A549 (cell line): ENCODE measurements at regions not wholly inside any gene's neighbourhood (a gene's known extent, or its start where the extent isn't known, plus 50 kb on each side); places are given as distances from the start of the nearest gene placed in this dataset.

ENCODE experiments used
- EP300 ChIP-seq, 2 experiments: fragments of >200 bp; sonication (Bioruptor Twin); formaldehyde crosslinking; IDR thresholded peaks; 2 replicates in 1 of 2; 3 replicates in 1 of 2; pipeline ENCODE4 v1.6.1; 2016 to 2017
- KDM1A ChIP-seq: fragments of 200-600 bp; sonication (generic); IDR thresholded peaks from 2 replicates; pipeline ENCODE4 v1.6.1; 2016; ENCODE audit warnings: low read depth, mild to moderate bottlenecking
- MYC ChIP-seq: IDR thresholded peaks from 2 replicates; pipeline ENCODE4 v1.6.1; 2012; ENCODE audit warnings: mild to moderate bottlenecking, inconsistent platforms, low read length, improper control_type of control experiment, borderline replicate concordance
- PHF8 ChIP-seq: fragments of 200-600 bp; sonication (generic); IDR thresholded peaks from 2 replicates; pipeline ENCODE4 v1.6.1; 2016; ENCODE audit warnings: low read depth, mild to moderate bottlenecking, antibody characterized with exemption, moderate library complexity, borderline replicate concordance
- POLR2A ChIP-seq: IDR thresholded peaks from 2 replicates; pipeline ENCODE4 v1.6.1; 2012; ENCODE audit warnings: mild to moderate bottlenecking, low read length
- RFX5 ChIP-seq: fragments of 450-650 bp; IDR thresholded peaks from 2 replicates; pipeline ENCODE4 v1.7.1; 2014; ENCODE audit warnings: antibody characterized with exemption, mild to moderate bottlenecking, moderate library complexity
- ZFP36 ChIP-seq: fragments of 450-650 bp; IDR thresholded peaks from 2 replicates; pipeline ENCODE4 v1.6.1; 2014; ENCODE audit warnings: borderline replicate concordance; ENCODE audit not compliant: partially characterized antibody
- TF ChIP-seq, protein P1 (sequence below): fragments of >200 bp; sonication (Bioruptor Twin); formaldehyde crosslinking; IDR thresholded peaks from 3 replicates; pipeline ENCODE4 v1.5.1; 2016
- TF ChIP-seq, protein P2 (sequence below): fragments of 200-600 bp; sonication (generic); IDR thresholded peaks from 2 replicates; pipeline ENCODE4 v1.6.1; 2016; ENCODE audit warnings: antibody characterized with exemption, mild to moderate bottlenecking, moderate library complexity
- TF ChIP-seq, protein P3 (sequence below): fragments of 450-650 bp; IDR thresholded peaks from 2 replicates; pipeline ENCODE4 v1.6.1; 2014; ENCODE audit warnings: antibody characterized with exemption

DNA sequence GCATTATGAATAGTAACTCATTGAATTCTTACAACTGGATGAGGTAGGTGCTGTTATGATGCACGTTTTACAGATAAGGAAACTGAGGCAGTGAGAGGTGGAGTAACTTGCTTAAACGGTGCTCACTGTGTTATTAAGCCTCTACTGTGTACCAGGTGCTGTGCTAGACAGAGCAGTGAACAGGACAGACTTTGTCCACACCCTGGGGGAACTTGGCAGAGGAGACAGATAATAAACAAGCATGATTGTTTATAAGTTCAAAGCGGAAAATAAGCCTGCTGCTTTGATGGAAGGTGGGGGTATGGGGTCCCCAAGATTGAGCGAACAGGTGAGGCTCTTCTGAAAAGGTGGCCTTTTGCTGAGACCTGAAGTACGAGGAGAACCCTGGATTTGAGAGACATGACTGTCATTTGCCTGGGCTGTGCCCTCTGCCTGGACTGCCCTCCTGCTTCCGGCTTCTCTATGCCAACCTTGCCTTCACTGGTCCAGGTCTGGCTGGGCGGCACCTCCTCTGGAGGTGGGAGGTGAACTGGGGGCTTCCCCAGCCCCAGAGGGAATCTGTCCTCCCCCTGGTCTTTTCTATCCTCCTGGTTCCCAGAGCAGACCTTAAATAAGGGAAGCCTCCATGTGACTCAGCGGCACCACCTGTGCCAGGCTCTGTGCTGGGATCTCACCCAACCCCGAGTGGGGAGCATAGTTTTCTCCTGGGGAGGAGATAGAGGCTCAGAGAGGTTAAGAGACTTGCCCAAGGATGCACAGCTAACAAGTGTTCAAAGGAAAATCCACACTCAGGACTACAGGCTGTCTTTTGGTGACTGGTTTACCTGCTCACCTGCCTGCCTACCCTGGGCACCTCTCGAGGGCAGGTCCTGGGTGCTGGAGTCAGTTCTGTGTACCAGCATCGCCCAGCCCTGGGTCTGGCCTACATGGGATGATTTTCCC is 59.1 kb downstream of the CEBPB start:
- TF ChIP-seq, protein P1, sequence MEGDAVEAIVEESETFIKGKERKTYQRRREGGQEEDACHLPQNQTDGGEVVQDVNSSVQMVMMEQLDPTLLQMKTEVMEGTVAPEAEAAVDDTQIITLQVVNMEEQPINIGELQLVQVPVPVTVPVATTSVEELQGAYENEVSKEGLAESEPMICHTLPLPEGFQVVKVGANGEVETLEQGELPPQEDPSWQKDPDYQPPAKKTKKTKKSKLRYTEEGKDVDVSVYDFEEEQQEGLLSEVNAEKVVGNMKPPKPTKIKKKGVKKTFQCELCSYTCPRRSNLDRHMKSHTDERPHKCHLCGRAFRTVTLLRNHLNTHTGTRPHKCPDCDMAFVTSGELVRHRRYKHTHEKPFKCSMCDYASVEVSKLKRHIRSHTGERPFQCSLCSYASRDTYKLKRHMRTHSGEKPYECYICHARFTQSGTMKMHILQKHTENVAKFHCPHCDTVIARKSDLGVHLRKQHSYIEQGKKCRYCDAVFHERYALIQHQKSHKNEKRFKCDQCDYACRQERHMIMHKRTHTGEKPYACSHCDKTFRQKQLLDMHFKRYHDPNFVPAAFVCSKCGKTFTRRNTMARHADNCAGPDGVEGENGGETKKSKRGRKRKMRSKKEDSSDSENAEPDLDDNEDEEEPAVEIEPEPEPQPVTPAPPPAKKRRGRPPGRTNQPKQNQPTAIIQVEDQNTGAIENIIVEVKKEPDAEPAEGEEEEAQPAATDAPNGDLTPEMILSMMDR = no peak
- no peak for TF ChIP-seq PHF8
- TF ChIP-seq MYC = no peak
- TF ChIP-seq KDM1A = no peak
- TF ChIP-seq, protein P2, sequence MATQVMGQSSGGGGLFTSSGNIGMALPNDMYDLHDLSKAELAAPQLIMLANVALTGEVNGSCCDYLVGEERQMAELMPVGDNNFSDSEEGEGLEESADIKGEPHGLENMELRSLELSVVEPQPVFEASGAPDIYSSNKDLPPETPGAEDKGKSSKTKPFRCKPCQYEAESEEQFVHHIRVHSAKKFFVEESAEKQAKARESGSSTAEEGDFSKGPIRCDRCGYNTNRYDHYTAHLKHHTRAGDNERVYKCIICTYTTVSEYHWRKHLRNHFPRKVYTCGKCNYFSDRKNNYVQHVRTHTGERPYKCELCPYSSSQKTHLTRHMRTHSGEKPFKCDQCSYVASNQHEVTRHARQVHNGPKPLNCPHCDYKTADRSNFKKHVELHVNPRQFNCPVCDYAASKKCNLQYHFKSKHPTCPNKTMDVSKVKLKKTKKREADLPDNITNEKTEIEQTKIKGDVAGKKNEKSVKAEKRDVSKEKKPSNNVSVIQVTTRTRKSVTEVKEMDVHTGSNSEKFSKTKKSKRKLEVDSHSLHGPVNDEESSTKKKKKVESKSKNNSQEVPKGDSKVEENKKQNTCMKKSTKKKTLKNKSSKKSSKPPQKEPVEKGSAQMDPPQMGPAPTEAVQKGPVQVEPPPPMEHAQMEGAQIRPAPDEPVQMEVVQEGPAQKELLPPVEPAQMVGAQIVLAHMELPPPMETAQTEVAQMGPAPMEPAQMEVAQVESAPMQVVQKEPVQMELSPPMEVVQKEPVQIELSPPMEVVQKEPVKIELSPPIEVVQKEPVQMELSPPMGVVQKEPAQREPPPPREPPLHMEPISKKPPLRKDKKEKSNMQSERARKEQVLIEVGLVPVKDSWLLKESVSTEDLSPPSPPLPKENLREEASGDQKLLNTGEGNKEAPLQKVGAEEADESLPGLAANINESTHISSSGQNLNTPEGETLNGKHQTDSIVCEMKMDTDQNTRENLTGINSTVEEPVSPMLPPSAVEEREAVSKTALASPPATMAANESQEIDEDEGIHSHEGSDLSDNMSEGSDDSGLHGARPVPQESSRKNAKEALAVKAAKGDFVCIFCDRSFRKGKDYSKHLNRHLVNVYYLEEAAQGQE = no peak
- TF ChIP-seq EP300 (IDR thresholded peaks at IDR 0.05) = no peak
- TF ChIP-seq, protein P3, sequence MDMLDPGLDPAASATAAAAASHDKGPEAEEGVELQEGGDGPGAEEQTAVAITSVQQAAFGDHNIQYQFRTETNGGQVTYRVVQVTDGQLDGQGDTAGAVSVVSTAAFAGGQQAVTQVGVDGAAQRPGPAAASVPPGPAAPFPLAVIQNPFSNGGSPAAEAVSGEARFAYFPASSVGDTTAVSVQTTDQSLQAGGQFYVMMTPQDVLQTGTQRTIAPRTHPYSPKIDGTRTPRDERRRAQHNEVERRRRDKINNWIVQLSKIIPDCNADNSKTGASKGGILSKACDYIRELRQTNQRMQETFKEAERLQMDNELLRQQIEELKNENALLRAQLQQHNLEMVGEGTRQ = no peak
- no peak for TF ChIP-seq RFX5
- peak; percentile 77 for TF ChIP-seq ZFP36
- no peak for TF ChIP-seq POLR2A
